Retinal pigment epithelial cell (primary cell): ENCODE measurements at regions not wholly inside any gene's neighbourhood (a gene's known extent, or its start where the extent isn't known, plus 50 kb on each side); places are given as distances from the start of the nearest gene placed in this dataset.
"Not testable (repeated sequence)": the region's sequence is repeated elsewhere in the genome, so short reads cannot be mapped to it uniquely, and the experiment has no call there.

Experiments used
- DNase-seq: peaks from one replicate; pipeline ENCODE4 v3.0.0-alpha.2; 2010; ENCODE audit warnings: low read depth
- H3K4me3 ChIP-seq: 2 replicates; pipeline ENCODE4 v1.5.1; 2011; ENCODE audit warnings: mild to moderate bottlenecking, low read length, control low read depth, moderate library complexity
- CTCF ChIP-seq: conservative IDR thresholded peaks from 2 replicates; pipeline ENCODE4 v1.5.1; 2011; ENCODE audit warnings: low read depth, low read length, control low read depth, inconsistent platforms

- no peak for DNase-seq
- no peak for TF ChIP-seq CTCF
- H3K4me3 ChIP-seq: no peak overlapping the region
Observed at GRCh38 chrX:76922100-76922499, 494.6 kb downstream of the MAGEE1 start.

- H3K4me3 ChIP-seq, DNase-seq: not testable (repeated sequence)
Observed at GRCh38 chrX:76924616-76925015, 497.1 kb downstream of the MAGEE1 start.

- no peak for DNase-seq
- H3K4me3 ChIP-seq: no peak overlapping the region
- TF ChIP-seq CTCF: no peak
Observed at GRCh38 chrX:76931518-76931917, 504.0 kb downstream of the MAGEE1 start.

- H3K4me3 ChIP-seq: no peak overlapping the region
- TF ChIP-seq CTCF: no peak
- no peak for DNase-seq
Observed at GRCh38 chrX:76957485-76957884, 489.7 kb upstream of the FGF16 start.

- no peak for DNase-seq
- no peak overlapping the region for H3K4me3 ChIP-seq
- no peak for TF ChIP-seq CTCF
Observed at GRCh38 chrX:76971393-76972376, 475.5 kb upstream of the FGF16 start.

GRCh38 chrX:76977452-76977851 lies 469.7 kb upstream of the FGF16 start:
- H3K4me3 ChIP-seq: no peak overlapping the region
- no peak for TF ChIP-seq CTCF
- DNase-seq: no peak

- H3K4me3 ChIP-seq: no peak overlapping the region
- TF ChIP-seq CTCF: no peak
- no peak for DNase-seq
Observed at GRCh38 chrX:76987381-76987780, 459.8 kb upstream of the FGF16 start.
